Fibroblast of villous mesenchyme (primary cell): ENCODE measurements at regions not wholly inside any gene's neighbourhood (a gene's known extent, or its start where the extent isn't known, plus 50 kb on each side); places are given as distances from the start of the nearest gene placed in this dataset.
"Not testable (repeated sequence)": the region's sequence is repeated elsewhere in the genome, so short reads cannot be mapped to it uniquely, and the experiment has no call there.

Source experiments
- DNase-seq: peaks from one replicate; pipeline ENCODE4 v3.0.0-alpha.2; 2010; ENCODE audit warnings: low read depth
- H3K4me3 ChIP-seq: 2 replicates; pipeline ENCODE4 v1.5.1; 2011; ENCODE audit warnings: low read depth, mild to moderate bottlenecking, low read length
- TF ChIP-seq, protein P1 (sequence below): IDR thresholded peaks from 2 replicates; pipeline ENCODE4 v1.5.1; 2012; ENCODE audit warnings: low read depth, mild to moderate bottlenecking, low read length; ENCODE audit not compliant: insufficient read depth

DNA sequence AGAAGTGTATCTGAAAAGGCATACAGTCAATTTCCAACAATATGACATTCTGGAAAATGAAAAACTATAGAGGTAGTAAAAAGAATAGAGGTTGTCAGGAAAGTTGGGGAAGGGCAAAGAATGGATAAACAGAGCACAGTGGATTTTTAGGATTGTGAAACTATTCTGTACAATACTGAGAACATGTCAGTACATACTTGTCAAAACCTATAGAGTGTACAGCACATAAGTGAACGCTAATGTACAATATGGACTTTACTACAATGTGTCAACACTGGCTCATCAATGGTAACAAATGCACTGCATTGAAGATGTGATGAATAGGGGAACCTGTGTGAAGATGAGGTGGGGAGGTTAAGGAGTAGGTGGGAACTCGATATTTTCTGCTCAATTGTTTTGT lies 483.0 kb upstream of the PFKP start:
- no peak for DNase-seq
- TF ChIP-seq, protein P1, sequence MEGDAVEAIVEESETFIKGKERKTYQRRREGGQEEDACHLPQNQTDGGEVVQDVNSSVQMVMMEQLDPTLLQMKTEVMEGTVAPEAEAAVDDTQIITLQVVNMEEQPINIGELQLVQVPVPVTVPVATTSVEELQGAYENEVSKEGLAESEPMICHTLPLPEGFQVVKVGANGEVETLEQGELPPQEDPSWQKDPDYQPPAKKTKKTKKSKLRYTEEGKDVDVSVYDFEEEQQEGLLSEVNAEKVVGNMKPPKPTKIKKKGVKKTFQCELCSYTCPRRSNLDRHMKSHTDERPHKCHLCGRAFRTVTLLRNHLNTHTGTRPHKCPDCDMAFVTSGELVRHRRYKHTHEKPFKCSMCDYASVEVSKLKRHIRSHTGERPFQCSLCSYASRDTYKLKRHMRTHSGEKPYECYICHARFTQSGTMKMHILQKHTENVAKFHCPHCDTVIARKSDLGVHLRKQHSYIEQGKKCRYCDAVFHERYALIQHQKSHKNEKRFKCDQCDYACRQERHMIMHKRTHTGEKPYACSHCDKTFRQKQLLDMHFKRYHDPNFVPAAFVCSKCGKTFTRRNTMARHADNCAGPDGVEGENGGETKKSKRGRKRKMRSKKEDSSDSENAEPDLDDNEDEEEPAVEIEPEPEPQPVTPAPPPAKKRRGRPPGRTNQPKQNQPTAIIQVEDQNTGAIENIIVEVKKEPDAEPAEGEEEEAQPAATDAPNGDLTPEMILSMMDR, result no peak
- no peak overlapping the region for H3K4me3 ChIP-seq

DNA sequence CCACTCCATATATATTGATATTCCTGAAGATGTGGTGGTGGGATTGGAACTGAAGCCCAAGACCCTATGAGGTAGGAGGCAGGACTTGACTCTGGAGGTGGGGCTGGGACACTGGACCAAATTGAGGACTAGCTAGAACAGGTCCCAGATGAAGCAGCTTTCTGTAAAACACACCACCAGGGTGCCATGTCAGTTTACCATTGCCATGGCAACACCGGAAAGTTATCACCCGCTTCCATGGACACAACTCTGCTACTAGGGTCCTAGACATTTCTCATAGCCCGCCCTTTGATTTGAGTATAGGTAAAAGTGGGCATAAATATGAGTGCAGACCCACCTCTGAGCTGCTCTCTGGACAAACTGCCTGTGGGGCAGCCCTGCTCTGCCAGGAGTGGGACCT lies 490.5 kb upstream of the PFKP start:
- no peak for DNase-seq
- no peak overlapping the region for H3K4me3 ChIP-seq
- TF ChIP-seq, protein P1, result no peak

DNA sequence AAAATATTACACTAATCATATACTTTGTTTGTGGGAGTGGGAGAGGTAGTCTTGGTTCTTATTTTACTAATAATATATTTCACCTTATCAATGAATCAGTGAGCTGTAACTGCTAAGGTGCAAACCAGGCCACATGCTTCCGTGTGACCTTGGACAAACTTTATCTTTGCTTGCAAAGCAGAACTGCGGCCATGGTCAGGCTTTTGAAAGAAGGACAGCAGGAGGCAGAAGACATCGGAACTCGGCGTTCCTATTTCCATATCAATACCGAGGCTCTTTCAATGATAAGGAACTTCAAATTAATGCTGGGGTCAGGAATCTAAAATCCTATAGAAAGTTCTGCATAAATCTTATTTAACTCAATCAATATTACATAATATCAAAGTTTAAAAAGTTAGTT lies 491.9 kb upstream of the PFKP start:
- TF ChIP-seq, protein P1, result no peak
- DNase-seq, result no peak
- H3K4me3 ChIP-seq, result no peak overlapping the region

DNA sequence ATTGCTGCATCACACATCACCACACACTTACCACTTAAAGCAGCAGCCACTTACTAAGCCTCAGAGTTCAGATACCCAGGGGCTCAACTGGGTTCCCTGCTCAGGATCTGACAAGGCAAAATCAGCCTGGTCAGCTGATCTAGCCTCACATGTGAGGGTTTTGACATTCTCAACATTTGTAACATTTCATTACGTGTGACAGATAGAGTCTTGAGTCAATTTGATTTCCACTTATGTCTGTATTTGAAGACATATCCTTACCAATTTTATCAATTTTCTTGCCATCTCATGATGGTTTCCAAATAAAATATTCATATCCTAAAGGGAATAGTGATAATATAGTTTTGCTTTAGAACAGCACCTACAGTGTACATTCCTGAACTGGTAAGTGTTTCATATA lies 494.7 kb upstream of the PFKP start:
- H3K4me3 ChIP-seq, result no peak overlapping the region
- TF ChIP-seq, protein P1, result no peak
- DNase-seq, result no peak

DNA sequence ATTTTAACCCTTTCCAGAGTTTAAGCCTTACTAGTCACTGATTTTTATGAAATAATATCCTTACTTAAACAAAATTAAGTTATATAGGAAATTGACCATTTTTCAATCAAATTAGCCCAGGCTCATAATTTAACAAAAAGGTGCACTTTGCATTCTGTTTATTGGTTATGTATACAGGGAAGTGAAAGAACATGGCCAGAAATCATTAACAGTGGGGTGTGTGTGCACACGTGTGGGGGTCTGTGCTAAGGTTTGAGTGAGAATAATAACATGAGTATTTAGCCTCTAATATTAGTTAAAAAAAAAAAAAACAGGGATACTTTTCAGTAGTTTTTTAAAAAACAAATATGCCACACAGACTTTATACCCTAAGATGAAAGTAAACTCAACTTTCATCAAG lies 510.5 kb upstream of the PFKP start:
- DNase-seq, result no peak
- TF ChIP-seq, protein P1, result no peak
- no peak overlapping the region for H3K4me3 ChIP-seq

DNA sequence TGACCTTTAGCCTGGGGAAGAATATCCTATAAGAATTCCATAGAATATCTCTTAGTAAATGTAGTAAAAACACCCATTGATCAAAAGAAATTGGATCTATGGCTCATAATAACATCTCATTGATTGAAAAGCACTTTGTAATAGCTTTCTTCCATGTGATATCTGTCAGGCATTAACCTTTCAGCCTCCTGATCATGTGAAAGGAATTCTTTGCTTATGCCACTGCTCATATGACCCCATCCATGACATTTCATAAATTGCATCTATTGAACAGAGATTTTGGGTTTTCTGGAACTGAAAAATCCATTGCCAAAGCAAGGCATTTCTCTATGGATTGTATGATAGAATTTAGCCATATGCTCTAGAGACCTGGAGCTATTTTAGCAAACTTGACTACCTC lies 519.3 kb upstream of the PFKP start:
- DNase-seq, result no peak
- TF ChIP-seq, protein P1, result no peak

DNA sequence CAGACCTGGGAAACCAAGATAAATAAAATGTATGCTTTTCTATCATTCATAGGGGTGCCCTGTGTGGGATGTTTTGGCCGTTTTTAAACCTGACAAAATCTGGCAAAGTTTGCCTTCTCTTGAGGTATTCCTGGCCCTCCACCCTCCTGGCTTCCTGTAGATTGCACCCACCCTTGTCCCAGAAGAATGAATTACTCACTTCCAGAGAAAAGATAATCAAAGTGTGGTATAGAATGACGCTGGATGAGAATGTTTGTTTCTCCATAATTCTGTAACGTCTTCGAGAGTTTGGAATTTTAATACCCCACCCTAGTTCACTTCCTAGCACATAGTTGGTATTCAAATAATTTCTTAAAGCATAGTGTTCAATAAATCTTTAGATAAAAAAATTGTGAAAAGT lies 519.7 kb upstream of the PFKP start:
- no peak for DNase-seq
- H3K4me3 ChIP-seq, result no peak overlapping the region
- TF ChIP-seq, protein P1, result no peak

More for the DNA sequence above, 519.3 kb upstream of the PFKP start:
- H3K4me3 ChIP-seq, result no peak overlapping the region

DNA sequence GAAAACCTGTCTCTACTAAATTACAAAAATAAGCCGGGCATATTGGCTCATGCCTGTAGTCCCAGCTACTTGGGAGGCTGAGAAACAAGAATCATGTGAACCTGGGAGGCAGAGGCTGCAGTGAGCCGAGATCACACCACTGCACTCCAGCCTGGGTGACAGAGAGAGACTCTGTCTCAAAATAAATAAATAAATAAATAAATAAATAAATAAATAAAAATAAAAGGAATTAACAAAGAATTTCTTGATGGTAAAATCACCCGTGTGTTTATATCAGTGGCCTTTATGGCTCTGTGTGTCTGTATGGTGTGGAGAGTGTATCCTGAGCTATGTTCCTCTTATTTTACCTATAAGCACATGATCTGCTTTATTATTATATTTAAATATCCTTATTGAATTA lies 520.5 kb upstream of the PFKP start:
- not testable (repeated sequence) for H3K4me3 ChIP-seq, DNase-seq
